ENCODE measurements at regions not wholly inside any gene's neighbourhood (a gene's known extent, or its start where the extent isn't known, plus 50 kb on each side); places are given as distances from the start of the nearest gene placed in this dataset.

DNA sequence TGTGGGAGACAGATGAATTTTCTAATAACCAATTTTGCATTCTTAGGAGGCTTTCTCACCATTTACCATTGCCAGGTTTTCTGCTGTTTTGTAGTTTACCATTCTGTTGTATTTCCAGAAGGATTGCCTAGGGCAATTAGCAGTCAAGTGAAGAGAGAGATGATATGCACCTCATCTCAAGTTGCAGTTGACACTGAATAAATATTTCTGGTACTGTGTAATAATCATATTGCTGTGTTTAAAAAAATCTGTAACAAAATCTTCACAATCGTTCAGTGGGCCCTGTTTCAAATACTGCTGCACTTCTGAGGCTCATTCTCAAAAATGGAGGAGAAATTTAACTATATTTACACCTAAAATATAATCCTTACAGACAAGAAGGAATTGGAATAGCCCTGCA, 706.1 kb upstream of the PTPRD start:
- DNase-seq (ENCODE audit: low read depth), result no peak

- DNase-seq (ENCODE audit: low read depth), result peak; percentile 38
These were observed 706.7 kb upstream of the PTPRD start for GRCh38 chr9:11319538-11319937.

- no peak for DNase-seq (ENCODE audit: low read depth)
These were observed 708.2 kb upstream of the PTPRD start for GRCh38 chr9:11320989-11321388.

GRCh38 chr9:11323457-11323856, 710.7 kb upstream of the PTPRD start:
- no peak for DNase-seq (ENCODE audit: low read depth)

DNA sequence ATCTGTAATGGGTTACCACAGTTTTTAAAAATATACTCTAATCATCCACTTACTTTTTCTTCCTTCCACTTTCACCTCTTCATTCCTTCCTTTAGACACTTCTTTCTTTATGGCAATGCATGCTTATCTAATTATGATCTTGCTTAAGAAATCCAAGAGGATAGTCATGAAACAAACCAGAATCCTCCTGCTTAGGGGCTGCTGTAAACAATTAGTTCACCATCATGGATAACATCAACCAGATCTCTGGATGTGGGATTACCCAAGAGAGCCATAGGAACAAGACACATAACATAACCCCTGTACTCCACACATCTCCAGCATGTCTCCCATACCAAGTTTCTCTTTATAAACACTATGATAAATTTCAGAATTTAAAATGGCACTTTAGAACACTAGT, 713.4 kb upstream of the PTPRD start:
- DNase-seq (ENCODE audit: low read depth), result no peak

DNA sequence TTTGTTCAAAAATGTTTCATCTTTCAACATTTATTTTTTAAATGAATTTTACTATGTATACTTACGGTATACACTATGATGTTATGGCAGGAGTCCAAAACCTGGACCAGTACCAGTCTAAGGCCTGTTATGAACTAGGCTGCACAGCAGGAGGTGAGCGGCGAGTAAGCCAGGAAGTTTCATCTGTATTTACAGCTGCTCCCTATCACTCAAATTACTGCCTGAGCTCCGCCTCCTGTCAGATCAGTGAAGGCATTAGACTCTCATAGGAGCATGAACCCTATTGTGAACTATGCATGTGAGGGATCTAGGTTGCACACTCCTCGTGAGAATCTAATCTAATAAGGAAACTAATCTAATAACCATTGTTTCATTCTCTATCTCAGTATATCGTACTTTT, 715.5 kb upstream of the PTPRD start:
- peak; percentile 10 for DNase-seq (ENCODE audit: low read depth)

GRCh38 chr9:11335011-11335410, 722.2 kb upstream of the PTPRD start:
- no peak for DNase-seq (ENCODE audit: low read depth)

GRCh38 chr9:11338130-11338529, 725.3 kb upstream of the PTPRD start:
- no peak for DNase-seq (ENCODE audit: low read depth)

DNA sequence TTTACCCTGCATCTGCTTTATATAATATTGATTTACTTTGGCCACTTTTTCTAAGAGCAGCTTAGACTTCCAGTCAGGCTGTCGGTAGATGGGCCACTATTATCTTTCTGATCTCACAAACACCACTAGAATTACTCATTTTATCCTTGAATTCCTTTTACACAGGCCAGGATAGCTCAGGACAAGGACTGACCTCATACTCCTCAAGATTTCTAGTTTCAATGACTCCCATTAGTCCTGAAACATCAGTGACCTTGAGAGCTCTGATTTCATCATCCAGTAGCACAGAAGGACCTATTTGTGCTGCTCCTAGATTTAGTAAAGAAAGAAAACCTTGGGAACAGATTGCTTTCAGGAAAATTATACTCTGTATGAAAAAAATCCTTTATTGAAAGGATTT, 727.9 kb upstream of the PTPRD start:
- DNase-seq (ENCODE audit: low read depth), result no peak

DNA sequence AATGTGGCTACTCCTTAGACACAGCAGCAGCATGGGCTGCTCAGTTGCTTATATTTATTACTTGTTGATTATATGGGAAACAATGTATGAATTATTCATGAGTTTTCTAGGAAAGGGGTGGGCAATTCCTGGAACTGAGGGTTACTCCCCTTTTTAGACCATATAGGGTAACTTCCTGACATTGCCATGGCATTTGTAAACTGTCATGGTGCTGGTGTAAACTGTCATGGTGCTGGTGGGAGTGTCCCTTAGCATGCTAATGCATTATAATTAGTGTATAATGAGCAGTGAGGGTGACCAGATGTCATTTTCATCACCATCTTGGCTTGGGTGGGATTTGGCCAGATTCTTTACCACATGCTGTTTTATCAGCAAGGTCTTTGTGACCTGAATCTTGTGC, 734.6 kb upstream of the PTPRD start:
- no peak for DNase-seq (ENCODE audit: low read depth)

GRCh38 chr9:11348366-11348765, 735.6 kb upstream of the PTPRD start:
- no peak for DNase-seq (ENCODE audit: low read depth)

- DNase-seq (ENCODE audit: low read depth), result no peak
These were observed 736.4 kb upstream of the PTPRD start for GRCh38 chr9:11349187-11349586.

DNA sequence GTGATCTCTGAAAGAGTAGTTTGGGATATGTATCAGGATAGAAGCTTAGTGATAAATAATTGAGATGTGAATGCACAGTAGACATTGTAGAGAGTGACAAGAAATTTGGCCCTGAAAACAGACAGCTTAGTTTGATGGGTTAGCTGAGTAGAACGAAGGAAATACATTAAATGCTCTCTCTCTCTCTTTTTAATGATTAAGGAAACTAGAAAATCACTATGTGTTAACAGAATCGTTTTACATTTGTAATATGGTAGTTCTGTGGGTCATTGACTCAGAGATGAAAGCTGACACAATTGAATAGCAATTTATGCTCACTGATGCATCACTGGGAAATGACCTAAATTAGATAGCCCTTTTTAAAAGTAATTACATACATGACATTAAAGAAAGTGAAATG, 739.8 kb upstream of the PTPRD start:
- DNase-seq (ENCODE audit: low read depth), result no peak

DNA sequence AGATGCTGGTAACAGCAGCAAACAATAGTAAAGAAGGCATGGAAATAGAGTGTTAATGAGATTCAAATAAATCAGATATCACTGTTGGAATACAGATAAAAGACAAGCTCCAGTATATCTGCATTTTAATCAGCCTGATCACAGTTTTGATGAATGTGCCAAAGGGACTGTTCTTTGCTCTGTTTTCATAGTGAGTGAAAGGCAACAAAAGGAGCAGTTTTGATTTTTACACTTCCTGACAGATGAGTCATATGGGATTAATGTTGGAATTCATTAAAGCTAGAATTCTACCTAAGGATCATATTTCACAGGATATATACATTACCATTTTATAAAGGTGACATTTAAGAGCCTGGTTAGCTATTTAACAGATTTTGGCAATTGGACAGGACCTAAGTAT, 743.3 kb upstream of the PTPRD start:
- DNase-seq (ENCODE audit: low read depth), result peak; percentile 66

DNA sequence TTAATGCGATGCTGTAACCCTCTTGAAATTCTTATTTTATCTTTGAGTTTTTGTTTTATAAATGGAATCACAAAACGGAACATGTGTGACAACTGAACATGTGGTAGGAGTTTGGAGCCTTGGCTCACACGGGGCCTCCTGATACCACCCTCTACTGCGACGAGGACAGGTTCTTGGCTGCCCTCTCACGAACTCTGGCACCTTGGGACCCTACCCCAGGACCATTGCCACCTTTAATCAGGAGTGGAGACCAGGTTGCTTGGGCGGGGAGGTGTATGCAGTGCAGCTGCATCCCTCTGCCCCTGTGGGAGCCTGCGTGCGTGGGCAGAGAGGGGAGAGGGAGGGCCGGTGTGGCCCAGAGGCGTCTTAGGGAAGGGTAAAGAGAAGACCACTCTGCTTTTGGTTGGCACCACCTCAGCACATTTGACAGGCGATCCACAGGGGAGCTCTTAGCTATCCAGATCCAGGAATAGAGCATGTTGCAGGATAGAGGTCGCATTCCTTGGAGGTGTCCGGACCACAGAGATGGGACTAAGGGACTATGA, 753.9 kb upstream of the PTPRD start:
- no peak for DNase-seq (ENCODE audit: low read depth)

- DNase-seq (ENCODE audit: low read depth), result no peak
These were observed 762.1 kb upstream of the PTPRD start for GRCh38 chr9:11374926-11375325.

DNA sequence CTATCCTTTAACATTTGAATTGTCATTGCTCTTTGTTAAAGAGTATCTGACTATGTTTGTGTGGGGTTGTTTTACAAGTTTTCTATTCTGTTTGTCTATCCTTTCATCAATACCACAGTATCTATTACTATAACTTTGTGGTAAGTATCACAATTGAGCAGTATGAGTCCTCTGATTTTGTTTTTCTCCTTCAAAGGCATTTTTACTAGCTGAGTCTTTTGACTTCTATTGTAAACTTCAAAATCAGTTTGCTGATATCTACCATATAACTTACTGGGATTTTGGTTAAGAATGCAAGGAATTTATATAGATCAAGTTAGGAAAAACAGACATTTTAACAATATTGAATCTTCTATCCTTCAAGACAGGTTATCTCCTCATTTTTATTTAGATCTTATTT, 789.8 kb upstream of the PTPRD start:
- no peak for DNase-seq (ENCODE audit: low read depth)

DNA sequence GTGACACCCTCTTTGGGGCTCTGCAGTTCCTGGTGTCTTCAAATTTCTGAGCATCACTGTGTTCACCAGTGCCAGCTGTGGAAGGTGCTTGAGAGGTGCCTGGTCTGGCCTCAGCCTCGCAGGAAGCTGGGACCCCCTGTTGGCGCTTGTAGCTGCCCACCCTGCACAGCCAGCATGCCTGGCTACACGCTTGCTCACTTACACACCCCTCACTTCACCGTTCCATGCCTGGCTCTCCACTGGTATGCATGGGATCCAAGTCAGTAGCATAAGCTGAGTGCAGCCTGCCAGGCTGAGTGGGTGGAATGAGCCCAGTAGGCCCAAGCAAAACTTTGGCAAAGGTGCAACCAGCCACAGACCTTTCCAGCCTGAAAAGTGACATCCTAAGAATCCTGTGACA, 801.4 kb upstream of the PTPRD start:
- no peak for DNase-seq (ENCODE audit: low read depth)

DNA sequence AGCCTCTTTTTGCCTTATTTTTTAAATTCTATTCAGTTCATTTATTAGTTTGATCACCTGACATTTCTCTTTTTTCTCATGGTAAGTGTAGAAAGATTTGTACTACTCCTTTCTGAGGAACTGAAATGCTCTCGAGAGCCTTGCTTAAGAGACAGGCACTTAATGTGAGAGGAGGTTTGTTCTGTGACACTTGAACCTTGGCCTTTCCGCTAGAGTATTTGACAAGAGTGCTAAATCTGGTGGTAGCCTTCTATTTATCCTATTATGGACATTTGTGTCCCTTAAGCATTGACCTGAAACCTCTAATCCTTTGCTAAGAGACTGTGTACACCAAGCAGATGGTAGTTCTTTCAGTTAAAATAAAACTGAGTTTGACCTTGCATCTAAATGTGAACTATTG, 805.0 kb upstream of the PTPRD start:
- DNase-seq (ENCODE audit: low read depth), result no peak

GRCh38 chr9:11431490-11431889, 818.7 kb upstream of the PTPRD start:
- DNase-seq (ENCODE audit: low read depth), result no peak

- DNase-seq (ENCODE audit: low read depth), result no peak
These were observed 819.6 kb upstream of the PTPRD start for GRCh38 chr9:11432361-11432760.

DNA sequence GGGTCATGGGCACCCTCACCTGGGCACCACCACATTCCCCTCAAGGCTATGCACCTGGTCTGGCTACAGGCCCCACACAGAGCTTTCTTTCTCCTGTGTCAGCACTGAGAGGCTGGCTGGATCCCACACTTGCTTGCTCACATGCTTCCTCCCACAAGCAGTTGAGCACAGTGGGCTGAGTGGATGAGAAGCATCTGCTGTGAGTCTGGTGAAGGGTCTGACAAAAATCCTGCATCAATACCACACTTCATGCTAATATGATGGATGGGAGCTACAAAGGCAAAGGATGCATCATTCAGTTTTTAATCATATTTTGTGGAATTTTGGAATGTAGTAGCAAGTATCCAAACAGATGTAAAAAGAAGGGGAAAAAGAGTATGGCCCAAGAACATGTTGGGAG, 830.8 kb upstream of the PTPRD start:
- DNase-seq (ENCODE audit: low read depth), result no peak

DNA sequence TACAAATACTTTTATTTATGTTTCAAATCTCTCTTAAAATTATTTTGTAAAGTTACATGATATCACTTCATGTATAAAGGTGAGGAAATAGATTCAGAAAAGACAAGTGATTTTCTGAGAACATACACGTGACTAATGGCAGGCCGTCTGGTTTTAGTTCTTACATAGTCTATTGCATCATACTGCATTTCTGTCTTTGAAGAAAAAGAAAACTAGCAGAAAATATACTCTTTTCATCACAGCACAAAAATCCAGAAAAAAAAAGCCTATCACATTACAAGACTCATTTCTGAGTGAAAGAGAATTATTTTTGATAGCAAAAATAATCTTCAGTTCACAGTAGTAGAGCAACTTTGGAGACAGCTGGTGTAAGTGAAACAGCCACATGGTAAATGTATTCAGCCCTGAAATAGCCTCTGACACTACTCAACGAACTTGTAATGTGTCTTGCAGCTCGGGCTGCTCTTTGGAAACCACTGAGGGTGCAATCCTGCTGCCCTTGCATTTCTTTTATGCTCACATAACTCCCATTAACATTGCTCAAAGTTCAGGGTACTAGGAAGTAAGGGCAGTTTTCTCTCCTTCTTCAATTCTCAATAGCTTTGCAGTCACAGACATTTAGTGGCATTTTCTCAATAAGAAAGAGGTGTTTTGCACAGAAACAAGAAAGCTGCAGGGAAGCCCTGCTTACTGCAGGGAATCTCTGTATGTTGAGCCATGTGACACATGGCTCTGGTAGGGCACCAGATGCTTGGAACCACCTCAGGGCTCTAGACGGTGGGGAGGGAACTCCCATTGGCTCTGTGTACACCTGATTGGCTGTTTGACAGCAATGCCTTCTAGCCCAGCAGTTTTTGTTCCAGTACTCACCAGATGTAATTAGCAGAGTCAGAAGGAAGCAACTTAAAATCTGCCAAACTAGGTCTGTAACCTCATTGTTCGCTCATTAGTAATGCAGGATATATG, 845.3 kb upstream of the PTPRD start:
- no peak for DNase-seq (ENCODE audit: low read depth)

Measured in HT1080 (cell line).